GM18867 (cell line): ENCODE measurements at regions not wholly inside any gene's neighbourhood (a gene's known extent, or its start where the extent isn't known, plus 50 kb on each side); places are given as distances from the start of the nearest gene placed in this dataset.

ENCODE experiments used
- ATAC-seq: cut with Tn5 transposase; IDR thresholded peaks from one replicate; pipeline ENCODE4 v1.9.1; 2021; ENCODE audit warnings: mild to moderate bottlenecking, moderate library complexity; ENCODE audit not compliant: unreplicated experiment

GRCh38 chr19:29323021-29323430 lies 110.1 kb upstream of the UQCRFS1 start:
- no peak for ATAC-seq

- ATAC-seq: no peak
Measured at GRCh38 chr19:29323440-29324290, 110.7 kb upstream of the UQCRFS1 start.

- ATAC-seq: no peak
Measured at GRCh38 chr19:29324291-29324680, 111.3 kb upstream of the UQCRFS1 start.

- no peak for ATAC-seq
Measured at GRCh38 chr19:29324717-29325116, 111.8 kb upstream of the UQCRFS1 start.

GRCh38 chr19:29325241-29325975 lies 112.5 kb upstream of the UQCRFS1 start:
- ATAC-seq: no peak

GRCh38 chr19:29326351-29326750 lies 113.4 kb upstream of the UQCRFS1 start:
- ATAC-seq: no peak

GRCh38 chr19:29326849-29327840 lies 114.2 kb upstream of the UQCRFS1 start:
- no peak for ATAC-seq

GRCh38 chr19:29328586-29328985 lies 115.6 kb upstream of the UQCRFS1 start:
- no peak for ATAC-seq

GRCh38 chr19:29329460-29330134 lies 116.6 kb upstream of the UQCRFS1 start:
- no peak for ATAC-seq

GRCh38 chr19:29336425-29336824 lies 123.5 kb upstream of the UQCRFS1 start:
- no peak for ATAC-seq

GRCh38 chr19:29337029-29337428 lies 124.1 kb upstream of the UQCRFS1 start:
- no peak for ATAC-seq

GRCh38 chr19:29338480-29338879 lies 125.5 kb upstream of the UQCRFS1 start:
- ATAC-seq: no peak

- ATAC-seq: no peak
Measured at GRCh38 chr19:29342721-29343120, 129.8 kb upstream of the UQCRFS1 start.

- ATAC-seq: no peak
Measured at GRCh38 chr19:29364224-29364726, 151.3 kb upstream of the UQCRFS1 start.

GRCh38 chr19:29364999-29365398 lies 152.0 kb upstream of the UQCRFS1 start:
- no peak for ATAC-seq

- ATAC-seq: no peak
Measured at GRCh38 chr19:29365836-29366417, 153.0 kb upstream of the UQCRFS1 start.

- no peak for ATAC-seq
Measured at GRCh38 chr19:29366757-29367156, 153.8 kb upstream of the UQCRFS1 start.

- no peak for ATAC-seq
Measured at GRCh38 chr19:29367791-29368222, 154.9 kb upstream of the UQCRFS1 start.

GRCh38 chr19:29370276-29370675 lies 155.5 kb upstream of the VSTM2B start:
- ATAC-seq: no peak
